IMR-90 (cell line): ENCODE measurements at regions not wholly inside any gene's neighbourhood (a gene's known extent, or its start where the extent isn't known, plus 50 kb on each side); places are given as distances from the start of the nearest gene placed in this dataset.

Experiments
- ATAC-seq: fragments of 200-7000 bp; cut with Tn5 transposase; 2 replicates; pipeline ENCODE4 v1.9.1; 2020; ENCODE audit warnings: low read depth, mild to moderate bottlenecking, moderate library complexity
- BruUV-seq: library from RNA; stranded (reverse); fragments of 400-500 nt; replicated peaks from 2 replicates; lab custom pipeline; 2021; lab: Mats Ljungman, UMichigan
- CTCF ChIA-PET: fragments of 300-600 bp; formaldehyde crosslinking; extraction: SDS; loops from one replicate; lab custom pipeline; 2021; ENCODE audit warnings: antibody characterized with exemption; lab: Yijun Ruan, JAX
- POLR2A ChIA-PET: fragments of 300-600 bp; sonication (Branson Sonifier 250); formaldehyde crosslinking; loops from one replicate; lab custom pipeline; 2022; ENCODE audit warnings: antibody characterized with exemption; ENCODE audit not compliant: unreplicated experiment; lab: Charles Lee
- DNase-seq: peaks from one replicate; pipeline ENCODE4 v3.0.0; 2013
- H2AFZ ChIP-seq: replicated peaks from 2 replicates; pipeline ENCODE3; 2013; ENCODE audit warnings: low read length, mild to moderate bottlenecking; ENCODE audit not compliant: poor library complexity
- H2AK5ac ChIP-seq: 2 replicates; pipeline ENCODE4 v1.6.1; 2013; ENCODE audit warnings: low read depth, low read length, inconsistent platforms
- H2AK9ac ChIP-seq: replicated peaks from 2 replicates; pipeline ENCODE3; 2013; ENCODE audit warnings: mild to moderate bottlenecking, low read depth, low read length, moderate library complexity; ENCODE audit not compliant: poor library complexity
- H2BK120ac ChIP-seq: 2 replicates; pipeline ENCODE4 v1.6.1; 2013; ENCODE audit warnings: low read depth, low read length, inconsistent platforms
- H2BK15ac ChIP-seq: 3 replicates; pipeline ENCODE4 v1.6.1; 2013; ENCODE audit warnings: low read depth, low read length, inconsistent platforms
- H2BK20ac ChIP-seq: 2 replicates; pipeline ENCODE4 v1.6.1; 2013; ENCODE audit warnings: low read depth, mild to moderate bottlenecking, inconsistent platforms, low read length, moderate library complexity
- H2BK5ac ChIP-seq: 2 replicates; pipeline ENCODE4 v1.6.1; 2013; ENCODE audit warnings: mild to moderate bottlenecking, low read depth, low read length, inconsistent platforms; ENCODE audit not compliant: poor library complexity, severe bottlenecking
- H3K14ac ChIP-seq: replicated peaks from 2 replicates; pipeline ENCODE4 v1.6.1; 2013; ENCODE audit warnings: low read depth, low read length, inconsistent platforms
- H3K18ac ChIP-seq: 2 replicates; pipeline ENCODE4 v1.6.1; 2013; ENCODE audit warnings: low read depth, low read length, control low read depth
- H3K23ac ChIP-seq: 2 replicates; pipeline ENCODE4 v1.6.1; 2013; ENCODE audit warnings: low read depth, low read length, inconsistent platforms
- H3K27ac ChIP-seq: 2 replicates; pipeline ENCODE4 v1.5.1; 2013; ENCODE audit warnings: mild to moderate bottlenecking, control low read depth, low read length; ENCODE audit not compliant: insufficient read depth
- H3K27me3 ChIP-seq: 2 replicates; pipeline ENCODE4 v1.6.1; 2013; ENCODE audit warnings: low read length; ENCODE audit not compliant: control insufficient read depth, insufficient read depth
- H3K36me3 ChIP-seq: 2 replicates; pipeline ENCODE4 v1.6.1; 2013; ENCODE audit warnings: low read length, mixed read lengths; ENCODE audit not compliant: control insufficient read depth, insufficient read depth
- H3K4ac ChIP-seq: 2 replicates; pipeline ENCODE4 v1.6.1; 2013; ENCODE audit warnings: low read depth, low read length, inconsistent platforms
- H3K4me1 ChIP-seq: 2 replicates; pipeline ENCODE4 v1.6.1; 2013; ENCODE audit warnings: low read length, mixed read lengths; ENCODE audit not compliant: control insufficient read depth, insufficient read depth
- H3K4me2 ChIP-seq: 2 replicates; pipeline ENCODE4 v1.6.1; 2013; ENCODE audit warnings: low read depth, mild to moderate bottlenecking, control low read depth, low read length, moderate library complexity
- H3K4me3 ChIP-seq: 2 replicates; pipeline ENCODE4 v1.5.1; 2013; ENCODE audit warnings: low read depth, mild to moderate bottlenecking, control low read depth, low read length, moderate library complexity; ENCODE audit not compliant: insufficient read depth
- H3K56ac ChIP-seq: 2 replicates; pipeline ENCODE4 v1.6.1; 2013; ENCODE audit warnings: low read length, inconsistent platforms; ENCODE audit not compliant: insufficient read depth; ENCODE audit errors: extremely low read depth
- H3K79me1 ChIP-seq, 2 experiments: 2 replicates each; pipeline ENCODE4 v1.6.1; 2013; ENCODE audit warnings: low read length in 2 of 2, inconsistent platforms in 1 of 2, low read depth in 1 of 2
- H3K9ac ChIP-seq: 2 replicates; pipeline ENCODE4 v1.6.1; 2013; ENCODE audit warnings: low read depth, low read length, control low read depth
- H3K9me1 ChIP-seq: 2 replicates; pipeline ENCODE4 v1.6.1; 2013; ENCODE audit warnings: low read length, inconsistent platforms; ENCODE audit not compliant: insufficient read depth
- H3K9me3 ChIP-seq: 2 replicates; pipeline ENCODE4 v1.6.1; 2013; ENCODE audit warnings: low read length; ENCODE audit not compliant: control insufficient read depth, insufficient read depth
- H4K20me1 ChIP-seq: 2 replicates; pipeline ENCODE4 v1.6.1; 2013; ENCODE audit warnings: low read length, inconsistent platforms; ENCODE audit not compliant: insufficient read depth
- H4K5ac ChIP-seq: 2 replicates; pipeline ENCODE4 v1.6.1; 2013; ENCODE audit warnings: mild to moderate bottlenecking, low read depth, low read length, control low read depth
- H4K8ac ChIP-seq, 2 experiments: 2 replicates each; pipeline ENCODE4 v1.6.1; 2013; ENCODE audit warnings: low read depth in 2 of 2, low read length in 2 of 2, control low read depth in 1 of 2, inconsistent platforms in 1 of 2
- H4K91ac ChIP-seq: 2 replicates; pipeline ENCODE4 v1.6.1; 2013; ENCODE audit warnings: low read depth, low read length, inconsistent platforms; ENCODE audit not compliant: insufficient read depth
- BHLHE40 ChIP-seq: fragments of 150-350 bp; IDR thresholded peaks from 2 replicates; pipeline ENCODE4 v1.6.1; 2016; ENCODE audit warnings: mild to moderate bottlenecking, low read depth, low read length
- CEBPB ChIP-seq: IDR thresholded peaks from 2 replicates; pipeline ENCODE4 v1.6.1; 2012; ENCODE audit warnings: low read depth, low read length, improper control_type of control experiment
- CHD1 ChIP-seq: IDR thresholded peaks from 2 replicates; pipeline ENCODE4 v1.6.1; 2012; ENCODE audit warnings: low read depth, low read length, improper control_type of control experiment
- ELK1 ChIP-seq: fragments of 150-350 bp; IDR thresholded peaks from 2 replicates; pipeline ENCODE4 v1.6.1; 2016; ENCODE audit warnings: low read depth, mild to moderate bottlenecking, low read length, moderate library complexity, borderline replicate concordance
- FOS ChIP-seq: fragments of 150-350 bp; IDR thresholded peaks from 2 replicates; pipeline ENCODE4 v1.6.1; 2016; ENCODE audit warnings: low read depth, low read length
- MAFK ChIP-seq: IDR thresholded peaks from 2 replicates; pipeline ENCODE4 v1.6.1; 2012; ENCODE audit warnings: low read depth, low read length, improper control_type of control experiment
- MAZ ChIP-seq: IDR thresholded peaks from 2 replicates; pipeline ENCODE4 v1.6.1; 2012; ENCODE audit warnings: low read depth, mild to moderate bottlenecking, low read length, improper control_type of control experiment, moderate library complexity, borderline replicate concordance
- MXI1 ChIP-seq: IDR thresholded peaks from 2 replicates; pipeline ENCODE4 v1.6.1; 2012; ENCODE audit warnings: low read depth, mild to moderate bottlenecking, low read length, moderate library complexity, borderline replicate concordance
- NFE2L2 ChIP-seq: fragments of 150-350 bp; IDR thresholded peaks from 2 replicates; pipeline ENCODE4 v1.6.1; 2016; ENCODE audit warnings: low read depth, mild to moderate bottlenecking, low read length
- POLR2A ChIP-seq: IDR thresholded peaks from 2 replicates; pipeline ENCODE4 v1.6.1; 2012; ENCODE audit warnings: mild to moderate bottlenecking, low read depth, low read length
- RAD21 ChIP-seq: IDR thresholded peaks from 2 replicates; pipeline ENCODE4 v1.6.1; 2012; ENCODE audit warnings: low read length, improper control_type of control experiment
- RCOR1 ChIP-seq: IDR thresholded peaks from 2 replicates; pipeline ENCODE4 v1.6.1; 2012; ENCODE audit warnings: mild to moderate bottlenecking, low read length, improper control_type of control experiment; ENCODE audit not compliant: insufficient replicate concordance
- RFX5 ChIP-seq: IDR thresholded peaks from 2 replicates; pipeline ENCODE4 v1.8.0; 2012; ENCODE audit warnings: low read depth, mild to moderate bottlenecking, low read length, moderate library complexity
- SMC3 ChIP-seq: fragments of 150-350 bp; IDR thresholded peaks from 2 replicates; pipeline ENCODE4 v1.6.1; 2016; ENCODE audit warnings: low read depth, mild to moderate bottlenecking, antibody characterized with exemption, low read length, moderate library complexity
- USF2 ChIP-seq: fragments of 150-350 bp; IDR thresholded peaks from 2 replicates; pipeline ENCODE4 v1.6.1; 2017; ENCODE audit warnings: mild to moderate bottlenecking, antibody characterized with exemption, low read length, low read depth
- WGBS, 2 experiments: methylation state at CpG; one replicate each; pipeline versions ENCODE4 v1.1.5 to v1.1.7; 2013; ENCODE audit warnings: missing lambda C conversion rate in 2 of 2; ENCODE audit not compliant: insufficient read length in 1 of 2; ENCODE audit errors: extremely low coverage in 2 of 2; 5-methylcytosine and 5-hydroxymethylcytosine counted together
- dilution Hi-C: fragments of 300-500 bp; cut with HindIII; formaldehyde crosslinking; loops from one replicate; pipeline ENCODE4 v1.14.3; 2018; ENCODE audit warnings: low sequenced_read_pairs; ENCODE audit not compliant: unreplicated experiment
- in situ Hi-C: fragments of 300-500 bp; cut with MboI; formaldehyde crosslinking; loops from 3 replicates; pipeline ENCODE4 v1.14.3; 2019; ENCODE audit warnings: low sequenced_read_pairs, inconsistent platforms, mixed read lengths
- intact Hi-C: fragments of 100-400 bp; cut with micrococcal nuclease; formaldehyde crosslinking; loops from 2 replicates; pipeline ENCODE4 v1.10.0; 2022
- TF ChIP-seq, protein P1 (sequence below): conservative IDR thresholded peaks from 2 replicates; pipeline ENCODE4 v1.5.1; 2012; ENCODE audit warnings: mild to moderate bottlenecking, low read depth, low read length, improper control_type of control experiment

DNA sequence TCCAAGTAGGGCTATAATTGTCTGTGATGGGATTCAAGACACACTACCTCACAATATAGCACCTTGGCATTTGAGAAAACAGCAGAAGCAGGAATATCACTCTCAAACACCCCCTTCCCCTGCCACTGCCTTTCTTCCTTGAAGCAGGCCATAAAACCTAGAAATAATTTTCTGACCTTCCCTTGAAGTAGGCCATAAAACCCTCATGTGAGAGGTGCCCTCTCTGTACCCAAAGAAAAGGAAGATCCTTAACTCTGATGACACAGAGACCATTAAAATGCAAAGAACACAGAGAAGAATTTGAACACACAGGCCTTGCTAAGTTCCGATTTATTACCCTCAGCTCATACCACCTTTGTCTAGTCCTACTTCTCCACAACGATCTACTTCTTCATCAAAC, 631.7 kb upstream of the CADM1 start:
- H3K14ac ChIP-seq, result no peak overlapping the region
- no peak overlapping the region for H3K9ac ChIP-seq
- H3K9me3 ChIP-seq, result no peaks in the 10 kb centered on the region
- TF ChIP-seq RCOR1 (no peak), SMC3 (no peak), BHLHE40 (no peak), RAD21 (no peak), CHD1 (no peak), ELK1 (no peak), USF2 (no peak), NFE2L2 (no peak), RFX5 (no peak), FOS (no peak), POLR2A (no peak), MXI1 (no peak), CEBPB (no peak), MAFK (no peak), MAZ (no peak)
- TF ChIP-seq, protein P1, sequence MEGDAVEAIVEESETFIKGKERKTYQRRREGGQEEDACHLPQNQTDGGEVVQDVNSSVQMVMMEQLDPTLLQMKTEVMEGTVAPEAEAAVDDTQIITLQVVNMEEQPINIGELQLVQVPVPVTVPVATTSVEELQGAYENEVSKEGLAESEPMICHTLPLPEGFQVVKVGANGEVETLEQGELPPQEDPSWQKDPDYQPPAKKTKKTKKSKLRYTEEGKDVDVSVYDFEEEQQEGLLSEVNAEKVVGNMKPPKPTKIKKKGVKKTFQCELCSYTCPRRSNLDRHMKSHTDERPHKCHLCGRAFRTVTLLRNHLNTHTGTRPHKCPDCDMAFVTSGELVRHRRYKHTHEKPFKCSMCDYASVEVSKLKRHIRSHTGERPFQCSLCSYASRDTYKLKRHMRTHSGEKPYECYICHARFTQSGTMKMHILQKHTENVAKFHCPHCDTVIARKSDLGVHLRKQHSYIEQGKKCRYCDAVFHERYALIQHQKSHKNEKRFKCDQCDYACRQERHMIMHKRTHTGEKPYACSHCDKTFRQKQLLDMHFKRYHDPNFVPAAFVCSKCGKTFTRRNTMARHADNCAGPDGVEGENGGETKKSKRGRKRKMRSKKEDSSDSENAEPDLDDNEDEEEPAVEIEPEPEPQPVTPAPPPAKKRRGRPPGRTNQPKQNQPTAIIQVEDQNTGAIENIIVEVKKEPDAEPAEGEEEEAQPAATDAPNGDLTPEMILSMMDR, result no peak
- no peak overlapping the region for H2BK5ac ChIP-seq
- no peak overlapping the region for H4K8ac ChIP-seq
- H2BK15ac ChIP-seq, result no peak overlapping the region
- H3K79me1 ChIP-seq, result no peaks in the 10 kb centered on the region
- no peaks in the 10 kb centered on the region for H4K20me1 ChIP-seq
- no peak overlapping the region for H3K18ac ChIP-seq
- H4K91ac ChIP-seq, result no peak overlapping the region
- POLR2A ChIA-PET, result no interaction called here
- no peak overlapping the region for H2BK120ac ChIP-seq
- no peaks in the 10 kb centered on the region for H3K36me3 ChIP-seq
- no peak overlapping the region for H2BK20ac ChIP-seq
- no peak overlapping the region for H2AK9ac ChIP-seq
- in situ Hi-C loops (no loop called here), intact Hi-C loops (no loop called here), dilution Hi-C loops (no loop called here)
- ATAC-seq (no peak), DNase-seq (no peak)
- no peak overlapping the region for H4K5ac ChIP-seq
- CTCF ChIA-PET, result no interaction called here
- H3K4ac ChIP-seq, result no peak overlapping the region
- no peaks in the 10 kb centered on the region for H3K9me1 ChIP-seq
- no peak overlapping the region for H2AK5ac ChIP-seq
- H3K27ac ChIP-seq, result no peak overlapping the region
- no peaks in the 10 kb centered on the region; the same call in 1 of the 2 replicates for H3K27me3 ChIP-seq
- H3K56ac ChIP-seq, result no peak overlapping the region
- H2AFZ ChIP-seq, result no peak overlapping the region
- BruUV-seq, result no TSS peak
- H3K23ac ChIP-seq, result no peak overlapping the region
- no peak overlapping the region for H3K4me2 ChIP-seq
- H3K4me3 ChIP-seq, result no peak overlapping the region
- WGBS, 2 experiments, result no CpG with 5 or more reads among the region's 2 CpGs
- no peaks in the 10 kb centered on the region for H3K4me1 ChIP-seq
